Stomach (tissue), 8 donors: ENCODE measurements at regions not wholly inside any gene's neighbourhood (a gene's known extent, or its start where the extent isn't known, plus 50 kb on each side); places are given as distances from the start of the nearest gene placed in this dataset.

ENCODE experiments used
- DNase-seq, 2 donors: peaks; one replicate each; pipeline versions ENCODE4 v3.0.0 to v3.0.0-alpha.2; 2013 to 2019
- H3K27ac ChIP-seq, 5 donors: fragments of 200-600 bp in 4 of 5; sonication (generic) in 4 of 5; one replicate each; pipeline ENCODE4 v1.5.1; 2013 to 2019; ENCODE audit warnings: mild to moderate bottlenecking in 1 of 5, moderate library complexity in 1 of 5
- H3K27me3 ChIP-seq, 3 donors: fragments of 200-600 bp; sonication (generic); one replicate each; pipeline ENCODE4 v1.5.1; 2017 to 2019; ENCODE audit warnings: mixed run types in 1 of 3
- H3K36me3 ChIP-seq, 4 donors: fragments of 200-600 bp; sonication (generic); 1 replicate in 3 of 4; 2 replicates in 1 of 4; pipeline ENCODE4 v1.5.1; 2016 to 2019
- H3K4me1 ChIP-seq, 4 donors: fragments of 200-600 bp; sonication (generic); one replicate each; pipeline ENCODE4 v1.5.1; 2016 to 2019
- H3K4me3 ChIP-seq, 4 donors: fragments of 200-600 bp; sonication (generic) in 3 of 4; one replicate each; pipeline ENCODE4 v1.5.1; 2016 to 2019; ENCODE audit warnings: mild to moderate bottlenecking in 1 of 4
- H3K9me3 ChIP-seq, 4 donors: fragments of 200-600 bp; sonication (generic); one replicate each; pipeline ENCODE4 v1.5.1; 2016 to 2019
- EP300 ChIP-seq: sonication (generic); formaldehyde crosslinking; IDR thresholded peaks from one replicate; pipeline ENCODE4 v1.6.1; 2017; ENCODE audit warnings: antibody characterized with exemption
- POLR2A ChIP-seq, 4 donors: fragments of 450-650 bp; IDR thresholded peaks; one replicate each; pipeline ENCODE4 v1.6.1; 2016; ENCODE audit warnings: antibody characterized with exemption in 4 of 4, control low read depth in 2 of 4, mild to moderate bottlenecking in 1 of 4, moderate library complexity in 1 of 4
- POLR2AphosphoS5 ChIP-seq, 3 donors: sonication (generic); formaldehyde crosslinking; IDR thresholded peaks; one replicate each; pipeline ENCODE4 v1.6.1; 2016; ENCODE audit warnings: antibody characterized with exemption in 3 of 3
- WGBS, 5 donors: extraction: QIAGEN DNeasy Blood & Tissue Kit in 3 of 5; methylation state at CpG; one replicate each; pipeline versions ENCODE4 v1.1.5 to v1.1.7; 2013 to 2018; 5-methylcytosine and 5-hydroxymethylcytosine counted together
- intact Hi-C: fragments of 100-400 bp; cut with DNase I; formaldehyde crosslinking; loops from one replicate; pipeline ENCODE4 v1.15.1; 2023; ENCODE audit warnings: low total_unique reads
- TF ChIP-seq, protein P1 (sequence below), 7 experiments: fragments of 450-650 bp in 4 of 7; fragments of 200-600 bp in 3 of 7; sonication (generic) in 3 of 7; IDR thresholded peaks; one replicate each; pipeline ENCODE4 v1.5.1; 2016 to 2019; ENCODE audit warnings: antibody characterized with exemption in 7 of 7, control low read depth in 2 of 7, mild to moderate bottlenecking in 1 of 7
- donor health status: healthy with polysubstance abuse.
- donor health status: Bipolar disorder and iron deficiency.
- donor health status: healthy.

DNA sequence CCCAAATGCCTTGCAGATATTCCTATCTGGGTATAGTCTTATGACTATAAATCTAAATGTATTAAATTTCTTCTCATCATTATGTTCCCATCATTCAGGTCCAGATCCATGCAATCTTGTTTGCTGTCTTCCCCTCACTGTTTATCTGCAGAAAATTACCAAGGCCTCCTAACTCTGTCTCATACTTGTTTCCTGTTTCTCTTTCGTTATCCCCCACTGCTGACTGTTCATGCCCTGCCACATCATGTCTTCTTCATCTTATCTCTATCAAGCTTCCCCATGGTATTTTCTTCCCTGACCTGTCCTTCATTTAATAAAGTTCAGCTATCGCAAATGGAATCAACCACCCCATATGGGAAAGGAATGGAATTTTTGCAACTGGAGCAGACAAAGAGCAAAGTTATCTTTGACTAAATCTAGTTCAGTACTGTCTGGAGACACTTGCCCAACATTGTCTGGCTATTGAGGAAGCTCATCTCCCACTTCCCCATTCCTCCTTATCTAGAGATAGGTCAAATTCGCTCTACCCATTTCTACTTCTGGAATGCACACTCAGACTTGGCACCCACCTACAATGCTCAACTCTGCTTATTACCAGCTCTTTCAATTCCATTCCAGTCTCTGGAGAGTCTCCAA is 1358.1 kb downstream of the EFNB2 start:
- H3K27ac ChIP-seq, result no peak overlapping the region
- H3K4me1 ChIP-seq, result no peaks in the 10 kb centered on the region
- whole genome bisulfite sequencing, 5 donors, result 74 to 77% (median 77%) methylated on average over 3 of the region's 3 CpGs
- TF ChIP-seq EP300 (no peak), POLR2AphosphoS5 (IDR thresholded peaks at IDR 0.05) (no peak), POLR2A (IDR thresholded peaks at IDR 0.05) (no peak)
- TF ChIP-seq, protein P1, sequence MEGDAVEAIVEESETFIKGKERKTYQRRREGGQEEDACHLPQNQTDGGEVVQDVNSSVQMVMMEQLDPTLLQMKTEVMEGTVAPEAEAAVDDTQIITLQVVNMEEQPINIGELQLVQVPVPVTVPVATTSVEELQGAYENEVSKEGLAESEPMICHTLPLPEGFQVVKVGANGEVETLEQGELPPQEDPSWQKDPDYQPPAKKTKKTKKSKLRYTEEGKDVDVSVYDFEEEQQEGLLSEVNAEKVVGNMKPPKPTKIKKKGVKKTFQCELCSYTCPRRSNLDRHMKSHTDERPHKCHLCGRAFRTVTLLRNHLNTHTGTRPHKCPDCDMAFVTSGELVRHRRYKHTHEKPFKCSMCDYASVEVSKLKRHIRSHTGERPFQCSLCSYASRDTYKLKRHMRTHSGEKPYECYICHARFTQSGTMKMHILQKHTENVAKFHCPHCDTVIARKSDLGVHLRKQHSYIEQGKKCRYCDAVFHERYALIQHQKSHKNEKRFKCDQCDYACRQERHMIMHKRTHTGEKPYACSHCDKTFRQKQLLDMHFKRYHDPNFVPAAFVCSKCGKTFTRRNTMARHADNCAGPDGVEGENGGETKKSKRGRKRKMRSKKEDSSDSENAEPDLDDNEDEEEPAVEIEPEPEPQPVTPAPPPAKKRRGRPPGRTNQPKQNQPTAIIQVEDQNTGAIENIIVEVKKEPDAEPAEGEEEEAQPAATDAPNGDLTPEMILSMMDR (IDR thresholded peaks at IDR 0.05), result no peak
- H3K9me3 ChIP-seq, result no peaks in the 10 kb centered on the region
- intact Hi-C loops, result no loop called here
- no peaks in the 10 kb centered on the region for H3K36me3 ChIP-seq
- no peaks in the 10 kb centered on the region for H3K27me3 ChIP-seq
- DNase-seq, result no peak
- H3K4me3 ChIP-seq, result no peak overlapping the region

DNA sequence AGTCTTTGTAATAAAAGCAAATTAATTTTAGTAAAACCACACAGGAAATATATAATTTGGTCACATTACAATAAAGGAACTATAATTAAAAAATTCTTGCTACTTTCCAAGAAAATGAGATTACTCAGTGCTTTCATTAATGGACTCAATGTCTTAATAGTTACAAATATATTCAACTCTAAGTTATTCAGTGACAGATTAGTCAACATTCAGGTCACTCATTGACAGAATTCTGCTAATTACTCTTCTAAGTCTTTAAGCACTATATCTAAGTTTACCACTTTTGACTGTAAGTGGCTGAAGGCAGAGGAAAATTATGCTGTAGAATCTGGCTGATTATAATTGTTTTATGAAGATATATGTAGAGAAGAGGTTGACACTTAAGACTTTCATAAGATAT is 1365.0 kb downstream of the EFNB2 start:
- H3K27ac ChIP-seq, result no peak overlapping the region
- intact Hi-C loops, result no loop called here

DNA sequence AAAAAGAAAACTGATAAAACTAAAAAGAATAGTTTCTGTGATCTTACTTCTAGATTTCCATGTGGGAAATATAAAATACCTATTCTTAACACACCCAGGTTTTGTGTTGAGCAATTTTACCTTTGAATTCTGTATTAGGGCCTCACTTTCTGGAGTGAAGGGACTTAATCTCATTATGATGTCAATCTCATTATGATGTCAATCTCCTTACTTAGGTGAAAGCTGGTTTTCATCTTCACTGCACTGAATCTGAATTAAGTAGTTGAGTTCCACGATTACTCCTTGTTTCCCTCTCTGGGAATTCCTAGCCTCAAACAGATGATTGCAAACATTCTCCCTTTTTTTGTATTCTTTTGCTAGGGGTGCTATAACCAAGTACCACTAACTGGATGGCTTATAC is 1367.2 kb downstream of the EFNB2 start:
- no peaks in the 10 kb centered on the region for H3K4me1 ChIP-seq
- no peak for DNase-seq
- H3K27ac ChIP-seq, result no peak overlapping the region
- H3K27me3 ChIP-seq, result no peaks in the 10 kb centered on the region
- TF ChIP-seq POLR2AphosphoS5 (IDR thresholded peaks at IDR 0.05), result no peak
- TF ChIP-seq EP300, result no peak
- H3K9me3 ChIP-seq, result peaks cover 0 to 19% (median 10%) of the 10 kb centered on the region in 4 donors
- intact Hi-C loops, result no loop called here
- no peaks in the 10 kb centered on the region for H3K36me3 ChIP-seq
- 70 to 91% (median 78%) methylated on average over 1 of the region's 1 CpG for WGBS, 5 donors
- H3K4me3 ChIP-seq, result no peak overlapping the region

More for the DNA sequence above, 1365.0 kb downstream of the EFNB2 start:
- no peaks in the 10 kb centered on the region for H3K4me1 ChIP-seq
- no peak for TF ChIP-seq POLR2A (IDR thresholded peaks at IDR 0.05)
- no peak for TF ChIP-seq POLR2AphosphoS5 (IDR thresholded peaks at IDR 0.05)
- TF ChIP-seq EP300, result no peak
- H3K36me3 ChIP-seq, result no peaks in the 10 kb centered on the region
- H3K4me3 ChIP-seq, result no peak overlapping the region
- no peak for DNase-seq
- peaks cover 0 to 19% (median 10%) of the 10 kb centered on the region in 4 donors for H3K9me3 ChIP-seq
- no peaks in the 10 kb centered on the region for H3K27me3 ChIP-seq

DNA sequence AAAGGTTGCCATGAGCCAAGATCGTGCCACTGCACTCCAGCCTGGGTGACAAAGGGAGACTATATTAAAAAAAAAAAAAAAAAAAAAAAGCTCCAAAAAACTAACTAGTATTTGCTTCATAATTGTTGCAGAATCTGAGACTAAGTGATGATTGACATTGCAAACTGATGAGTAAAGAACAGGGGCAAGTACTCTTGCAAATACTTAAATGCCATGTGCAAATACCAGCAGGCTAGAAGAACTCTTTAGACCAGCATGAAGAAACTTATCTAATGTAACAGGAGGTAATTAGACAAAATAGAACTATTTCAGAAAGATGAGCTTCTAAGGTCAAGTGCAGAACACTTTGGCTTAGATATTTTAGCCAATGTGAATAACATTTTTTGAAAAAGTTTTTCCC is 1368.1 kb downstream of the EFNB2 start:
- no peak for DNase-seq
- WGBS, 5 donors, result 80 to 92% (median 89%) methylated on average over 1 of the region's 1 CpG

DNA sequence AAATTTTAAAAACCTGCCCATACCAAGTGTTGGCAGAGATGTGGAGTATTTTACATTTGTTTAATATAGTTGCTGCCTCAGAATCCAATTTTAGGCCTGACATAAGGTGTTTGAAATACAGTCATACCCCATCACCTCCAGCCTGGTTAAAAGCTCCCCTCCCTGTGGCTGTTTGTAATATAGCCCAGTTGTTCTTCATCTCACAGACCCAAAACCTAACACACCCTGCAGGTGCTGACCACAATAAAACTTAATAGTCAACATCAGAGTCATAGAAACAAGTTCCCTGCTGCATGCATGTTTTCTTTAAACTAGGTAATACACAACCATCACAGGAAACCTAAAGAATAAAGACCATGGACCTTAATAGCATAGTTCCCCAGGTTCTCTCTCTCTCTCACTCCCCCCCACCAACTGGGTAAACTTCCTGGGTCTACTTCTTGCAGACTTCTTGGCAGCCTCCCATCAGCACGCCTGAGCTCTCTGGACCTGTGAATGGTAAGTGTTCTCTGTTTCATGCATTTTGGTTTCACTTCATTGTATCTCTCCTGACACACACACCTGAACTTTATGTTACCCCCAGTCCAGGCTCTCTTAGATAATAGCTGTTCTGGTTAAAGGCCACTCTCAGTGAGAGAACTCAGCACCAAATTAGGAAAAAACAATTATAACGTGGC is 1369.9 kb downstream of the EFNB2 start:
- Histone ChIP-seq H3K36me3 (no peaks in the 10 kb centered on the region), H3K9me3 (peaks cover 0 to 9% (median under 1%) of the 10 kb centered on the region in 4 donors), H3K27me3 (no peaks in the 10 kb centered on the region), H3K4me3 (no peak overlapping the region), H3K4me1 (no peaks in the 10 kb centered on the region), H3K27ac (no peak overlapping the region)
- intact Hi-C loops, result no loop called here
- 20 to 33% (median 21%) methylated on average over 2 of the region's 2 CpGs for WGBS, 5 donors
- peak in 1 of 2 donors; percentile 9 for DNase-seq
- TF ChIP-seq EP300, result no peak
- no peak for TF ChIP-seq POLR2A (IDR thresholded peaks at IDR 0.05)
- TF ChIP-seq POLR2AphosphoS5 (IDR thresholded peaks at IDR 0.05), result no peak
- TF ChIP-seq, protein P1 (IDR thresholded peaks at IDR 0.05), result no peak

More for the DNA sequence above, 1368.1 kb downstream of the EFNB2 start:
- Histone ChIP-seq H3K4me1 (no peaks in the 10 kb centered on the region), H3K36me3 (no peaks in the 10 kb centered on the region), H3K9me3 (peaks cover 0 to 19% (median 10%) of the 10 kb centered on the region in 4 donors), H3K4me3 (no peak overlapping the region), H3K27ac (no peak overlapping the region), H3K27me3 (no peaks in the 10 kb centered on the region)
- no peak for TF ChIP-seq POLR2AphosphoS5 (IDR thresholded peaks at IDR 0.05)
- intact Hi-C loops, result no loop called here

DNA sequence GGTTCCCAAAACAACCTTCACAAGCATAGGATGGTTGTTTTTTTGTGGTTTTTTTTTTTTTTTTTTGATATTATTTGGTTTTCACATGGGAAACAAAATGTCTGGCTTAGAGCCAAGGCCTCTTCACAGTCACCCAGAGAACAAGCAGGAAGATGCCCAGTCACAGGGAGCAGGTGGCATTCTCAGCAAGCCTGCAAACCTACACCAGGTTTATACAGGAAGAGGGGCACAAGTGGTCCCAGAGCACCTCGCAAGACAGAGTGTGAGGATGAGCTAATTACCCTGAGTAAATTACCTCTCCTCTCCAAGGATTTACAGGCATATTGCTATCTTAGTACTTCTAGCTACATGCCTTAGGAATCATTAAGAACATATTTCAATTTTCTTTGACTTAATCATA is 1375.6 kb downstream of the EFNB2 start:
- WGBS, 5 donors, result 74 to 92% (median 83%) methylated on average over 1 of the region's 1 CpG
- no peaks in the 10 kb centered on the region for H3K27me3 ChIP-seq
- no peak overlapping the region for H3K27ac ChIP-seq
- no peaks in the 10 kb centered on the region for H3K9me3 ChIP-seq
- intact Hi-C loops, result no loop called here
- no peak overlapping the region for H3K4me3 ChIP-seq
- TF ChIP-seq POLR2A (IDR thresholded peaks at IDR 0.05) (no peak), POLR2AphosphoS5 (IDR thresholded peaks at IDR 0.05) (no peak), EP300 (no peak)
- TF ChIP-seq, protein P1 (IDR thresholded peaks at IDR 0.05), result no peak
- peak in 1 of 2 donors; percentile 13 for DNase-seq
- H3K36me3 ChIP-seq, result no peaks in the 10 kb centered on the region
- no peaks in the 10 kb centered on the region for H3K4me1 ChIP-seq
